IMR-90 (cell line): ENCODE measurements at regions not wholly inside any gene's neighbourhood (a gene's known extent, or its start where the extent isn't known, plus 50 kb on each side); places are given as distances from the start of the nearest gene placed in this dataset.
"Not testable (repeated sequence)": the region's sequence is repeated elsewhere in the genome, so short reads cannot be mapped to it uniquely, and the experiment has no call there.

Source experiments
- CTCF ChIP-seq: conservative IDR thresholded peaks from 2 replicates; pipeline ENCODE4 v1.5.1; 2012; ENCODE audit warnings: mild to moderate bottlenecking, low read depth, low read length, improper control_type of control experiment
- MAFK ChIP-seq: IDR thresholded peaks from 2 replicates; pipeline ENCODE4 v1.6.1; 2012; ENCODE audit warnings: low read depth, low read length, improper control_type of control experiment
- MAZ ChIP-seq: IDR thresholded peaks from 2 replicates; pipeline ENCODE4 v1.6.1; 2012; ENCODE audit warnings: low read depth, mild to moderate bottlenecking, low read length, improper control_type of control experiment, moderate library complexity, borderline replicate concordance
- MXI1 ChIP-seq: IDR thresholded peaks from 2 replicates; pipeline ENCODE4 v1.6.1; 2012; ENCODE audit warnings: low read depth, mild to moderate bottlenecking, low read length, moderate library complexity, borderline replicate concordance
- POLR2A ChIP-seq: IDR thresholded peaks from 2 replicates; pipeline ENCODE4 v1.6.1; 2012; ENCODE audit warnings: mild to moderate bottlenecking, low read depth, low read length
- RCOR1 ChIP-seq: IDR thresholded peaks from 2 replicates; pipeline ENCODE4 v1.6.1; 2012; ENCODE audit warnings: mild to moderate bottlenecking, low read length, improper control_type of control experiment; ENCODE audit not compliant: insufficient replicate concordance
- RFX5 ChIP-seq: IDR thresholded peaks from 2 replicates; pipeline ENCODE4 v1.8.0; 2012; ENCODE audit warnings: low read depth, mild to moderate bottlenecking, low read length, moderate library complexity
- USF2 ChIP-seq: fragments of 150-350 bp; IDR thresholded peaks from 2 replicates; pipeline ENCODE4 v1.6.1; 2017; ENCODE audit warnings: mild to moderate bottlenecking, antibody characterized with exemption, low read length, low read depth

DNA sequence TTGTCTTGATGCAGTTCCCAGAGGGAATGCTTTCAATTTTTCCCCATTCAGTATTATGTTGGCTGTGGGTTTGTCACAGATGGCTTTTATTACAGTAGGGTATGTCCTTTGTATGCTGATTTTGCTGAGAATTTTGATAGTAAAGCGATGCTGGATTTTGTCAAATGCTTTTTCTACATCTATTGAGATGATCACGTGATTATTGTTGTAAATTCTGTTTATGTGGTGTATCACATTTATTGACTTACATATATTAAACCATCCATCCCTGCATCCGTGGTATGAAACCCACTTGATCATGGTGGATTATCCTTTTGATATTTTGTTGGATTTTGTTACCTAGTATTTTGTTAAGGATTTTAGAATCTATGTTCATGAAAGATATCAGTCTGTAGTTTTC lies 959.8 kb upstream of the ROBO1 start:
- not testable (repeated sequence) for TF ChIP-seq MAZ, CTCF, POLR2A, RCOR1, MAFK, USF2, MXI1, RFX5
